B cell (primary cell): ENCODE measurements at regions not wholly inside any gene's neighbourhood (a gene's known extent, or its start where the extent isn't known, plus 50 kb on each side); places are given as distances from the start of the nearest gene placed in this dataset.

Experiments used
- CTCF ChIP-seq: fragments of 200-600 bp; IDR thresholded peaks from one replicate; pipeline ENCODE4 v1.8.0; 2022; ENCODE audit warnings: antibody characterized with exemption, mild to moderate bottlenecking
- EZH2 ChIP-seq: IDR thresholded peaks from 2 replicates; pipeline ENCODE4 v1.6.1; 2012; ENCODE audit warnings: borderline replicate concordance, low read depth, mild to moderate bottlenecking, moderate library complexity, low read length; ENCODE audit not compliant: insufficient read depth, poor library complexity, severe bottlenecking

- TF ChIP-seq CTCF (no peak), EZH2 (no peak)
Measured at GRCh38 chr16:60720060-60720459, 1316.2 kb downstream of the CDH8 start.
